CD4-positive, alpha-beta T cell treated with Interleukin-12 subunit alpha and Interleukin-12 subunit beta, for 1 hour (primary cell): ENCODE measurements at regions not wholly inside any gene's neighbourhood (a gene's known extent, or its start where the extent isn't known, plus 50 kb on each side); places are given as distances from the start of the nearest gene placed in this dataset.

Experiments used
- DNase-seq: peaks from one replicate; pipeline ENCODE4 v3.0.0-alpha.2; 2020

- no peak for DNase-seq
Measured at GRCh38 chr6:26294302-26294701, 70.7 kb upstream of the BTN3A2 start.

- DNase-seq = no peak
Measured at GRCh38 chr6:26295691-26296555, 69.1 kb upstream of the BTN3A2 start.

- no peak for DNase-seq
Measured at GRCh38 chr6:26296556-26296856, 68.5 kb upstream of the BTN3A2 start.

- no peak for DNase-seq
Measured at GRCh38 chr6:26296857-26297648, 67.9 kb upstream of the BTN3A2 start.

GRCh38 chr6:26299286-26300042 is 65.5 kb upstream of the BTN3A2 start:
- DNase-seq = no peak

GRCh38 chr6:26300043-26300331 is 65.0 kb upstream of the BTN3A2 start:
- no peak for DNase-seq

- no peak for DNase-seq
Measured at GRCh38 chr6:26300359-26300758, 64.6 kb upstream of the BTN3A2 start.

GRCh38 chr6:26300828-26301227 is 64.2 kb upstream of the BTN3A2 start:
- DNase-seq = no peak

- DNase-seq = no peak
Measured at GRCh38 chr6:26301638-26302037, 63.4 kb upstream of the BTN3A2 start.

- DNase-seq = no peak
Measured at GRCh38 chr6:26302941-26303559, 61.9 kb upstream of the BTN3A2 start.

GRCh38 chr6:26304213-26304796 is 60.7 kb upstream of the BTN3A2 start:
- peak; percentile 50 for DNase-seq

- peak; percentile 82 for DNase-seq
Measured at GRCh38 chr6:26304797-26305640, 60.0 kb upstream of the BTN3A2 start.

GRCh38 chr6:26305641-26305969 is 59.4 kb upstream of the BTN3A2 start:
- DNase-seq = no peak

- DNase-seq = no peak
Measured at GRCh38 chr6:26306232-26306631, 58.8 kb upstream of the BTN3A2 start.

- DNase-seq = no peak
Measured at GRCh38 chr6:26307850-26308249, 57.1 kb upstream of the BTN3A2 start.

GRCh38 chr6:26309731-26310142 is 55.3 kb upstream of the BTN3A2 start:
- DNase-seq = no peak

GRCh38 chr6:26311012-26311384 is 54.0 kb upstream of the BTN3A2 start:
- peak; percentile 69 for DNase-seq

GRCh38 chr6:26311385-26312095 is 53.5 kb upstream of the BTN3A2 start:
- peak; percentile 84 for DNase-seq

GRCh38 chr6:26312096-26312463 is 52.9 kb upstream of the BTN3A2 start:
- DNase-seq = no peak

GRCh38 chr6:26312501-26313397 is 52.2 kb upstream of the BTN3A2 start:
- peak; percentile 91 for DNase-seq
